A549 (cell line): ENCODE measurements at regions not wholly inside any gene's neighbourhood (a gene's known extent, or its start where the extent isn't known, plus 50 kb on each side); places are given as distances from the start of the nearest gene placed in this dataset.

Source experiments
- BHLHE40 ChIP-seq: IDR thresholded peaks from 2 replicates; pipeline ENCODE4 v1.6.1; 2012; ENCODE audit warnings: low read depth, low read length, inconsistent platforms
- EP300 ChIP-seq, 2 experiments: fragments of >200 bp; sonication (Bioruptor Twin); formaldehyde crosslinking; IDR thresholded peaks; 2 replicates in 1 of 2; 3 replicates in 1 of 2; pipeline ENCODE4 v1.6.1; 2016 to 2017
- ESRRA ChIP-seq: fragments of 150-350 bp; IDR thresholded peaks from 2 replicates; pipeline ENCODE4 v1.6.1; 2014; ENCODE audit warnings: mild to moderate bottlenecking, low read length, borderline replicate concordance
- FOSB ChIP-seq: fragments of 250-450 bp; sonication (Bioruptor Pico); IDR thresholded peaks from 2 replicates; pipeline ENCODE4 v1.5.0; 2020; ENCODE audit warnings: mild to moderate bottlenecking, moderate library complexity
- MAFK ChIP-seq: fragments of 450-650 bp; IDR thresholded peaks from 2 replicates; pipeline ENCODE4 v1.6.1; 2014; ENCODE audit not compliant: partially characterized antibody
- MYC ChIP-seq: IDR thresholded peaks from 2 replicates; pipeline ENCODE4 v1.6.1; 2012; ENCODE audit warnings: mild to moderate bottlenecking, inconsistent platforms, low read length, improper control_type of control experiment, borderline replicate concordance
- NR3C1 ChIP-seq: fragments of >200 bp; sonication (Bioruptor Twin); formaldehyde crosslinking; IDR thresholded peaks from 3 replicates; pipeline ENCODE4 v1.6.1; 2017
- POLR2A ChIP-seq: IDR thresholded peaks from 2 replicates; pipeline ENCODE4 v1.6.1; 2012; ENCODE audit warnings: mild to moderate bottlenecking, low read length
- POLR2AphosphoS2 ChIP-seq: conservative IDR thresholded peaks from 2 replicates; pipeline ENCODE4 v1.6.1; 2012; ENCODE audit warnings: low read length, improper control_type of control experiment, inconsistent platforms
- TF ChIP-seq, protein P1 (sequence below): fragments of 200-600 bp; sonication (generic); IDR thresholded peaks from 2 replicates; pipeline ENCODE4 v1.6.1; 2016; ENCODE audit warnings: antibody characterized with exemption, mild to moderate bottlenecking, moderate library complexity
- TF ChIP-seq, protein P2 (sequence below): fragments of >200 bp; sonication (Bioruptor Twin); formaldehyde crosslinking; IDR thresholded peaks from 3 replicates; pipeline ENCODE4 v1.5.1; 2016
- TF ChIP-seq, protein P3 (sequence below): IDR thresholded peaks from 2 replicates; pipeline ENCODE4 v1.6.1; 2012
- TF ChIP-seq, protein P4 (sequence below): IDR thresholded peaks from 2 replicates; pipeline ENCODE4 v1.6.1; 2012

DNA sequence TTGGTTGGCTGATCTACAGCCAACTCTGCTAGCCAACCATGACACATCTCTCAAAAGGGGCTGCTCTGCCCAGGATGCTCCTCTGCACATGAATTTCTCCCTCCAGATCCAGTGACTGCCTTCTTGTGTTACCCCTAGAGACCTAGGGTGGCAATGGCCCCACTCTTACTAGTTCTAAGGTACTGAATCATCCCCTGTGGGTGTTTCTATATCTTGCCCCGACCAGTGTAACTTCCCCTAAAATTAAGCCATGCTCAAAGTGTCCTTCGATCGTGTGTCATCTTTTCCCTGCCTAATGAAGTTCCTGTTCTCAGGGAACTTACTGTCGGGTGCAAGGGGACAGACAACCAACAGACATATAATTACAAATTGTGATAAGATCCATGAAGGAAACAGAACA lies 113.3 kb downstream of the FAM76B start:
- TF ChIP-seq FOSB: no peak
- TF ChIP-seq, protein P1, sequence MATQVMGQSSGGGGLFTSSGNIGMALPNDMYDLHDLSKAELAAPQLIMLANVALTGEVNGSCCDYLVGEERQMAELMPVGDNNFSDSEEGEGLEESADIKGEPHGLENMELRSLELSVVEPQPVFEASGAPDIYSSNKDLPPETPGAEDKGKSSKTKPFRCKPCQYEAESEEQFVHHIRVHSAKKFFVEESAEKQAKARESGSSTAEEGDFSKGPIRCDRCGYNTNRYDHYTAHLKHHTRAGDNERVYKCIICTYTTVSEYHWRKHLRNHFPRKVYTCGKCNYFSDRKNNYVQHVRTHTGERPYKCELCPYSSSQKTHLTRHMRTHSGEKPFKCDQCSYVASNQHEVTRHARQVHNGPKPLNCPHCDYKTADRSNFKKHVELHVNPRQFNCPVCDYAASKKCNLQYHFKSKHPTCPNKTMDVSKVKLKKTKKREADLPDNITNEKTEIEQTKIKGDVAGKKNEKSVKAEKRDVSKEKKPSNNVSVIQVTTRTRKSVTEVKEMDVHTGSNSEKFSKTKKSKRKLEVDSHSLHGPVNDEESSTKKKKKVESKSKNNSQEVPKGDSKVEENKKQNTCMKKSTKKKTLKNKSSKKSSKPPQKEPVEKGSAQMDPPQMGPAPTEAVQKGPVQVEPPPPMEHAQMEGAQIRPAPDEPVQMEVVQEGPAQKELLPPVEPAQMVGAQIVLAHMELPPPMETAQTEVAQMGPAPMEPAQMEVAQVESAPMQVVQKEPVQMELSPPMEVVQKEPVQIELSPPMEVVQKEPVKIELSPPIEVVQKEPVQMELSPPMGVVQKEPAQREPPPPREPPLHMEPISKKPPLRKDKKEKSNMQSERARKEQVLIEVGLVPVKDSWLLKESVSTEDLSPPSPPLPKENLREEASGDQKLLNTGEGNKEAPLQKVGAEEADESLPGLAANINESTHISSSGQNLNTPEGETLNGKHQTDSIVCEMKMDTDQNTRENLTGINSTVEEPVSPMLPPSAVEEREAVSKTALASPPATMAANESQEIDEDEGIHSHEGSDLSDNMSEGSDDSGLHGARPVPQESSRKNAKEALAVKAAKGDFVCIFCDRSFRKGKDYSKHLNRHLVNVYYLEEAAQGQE: no peak
- TF ChIP-seq, protein P2, sequence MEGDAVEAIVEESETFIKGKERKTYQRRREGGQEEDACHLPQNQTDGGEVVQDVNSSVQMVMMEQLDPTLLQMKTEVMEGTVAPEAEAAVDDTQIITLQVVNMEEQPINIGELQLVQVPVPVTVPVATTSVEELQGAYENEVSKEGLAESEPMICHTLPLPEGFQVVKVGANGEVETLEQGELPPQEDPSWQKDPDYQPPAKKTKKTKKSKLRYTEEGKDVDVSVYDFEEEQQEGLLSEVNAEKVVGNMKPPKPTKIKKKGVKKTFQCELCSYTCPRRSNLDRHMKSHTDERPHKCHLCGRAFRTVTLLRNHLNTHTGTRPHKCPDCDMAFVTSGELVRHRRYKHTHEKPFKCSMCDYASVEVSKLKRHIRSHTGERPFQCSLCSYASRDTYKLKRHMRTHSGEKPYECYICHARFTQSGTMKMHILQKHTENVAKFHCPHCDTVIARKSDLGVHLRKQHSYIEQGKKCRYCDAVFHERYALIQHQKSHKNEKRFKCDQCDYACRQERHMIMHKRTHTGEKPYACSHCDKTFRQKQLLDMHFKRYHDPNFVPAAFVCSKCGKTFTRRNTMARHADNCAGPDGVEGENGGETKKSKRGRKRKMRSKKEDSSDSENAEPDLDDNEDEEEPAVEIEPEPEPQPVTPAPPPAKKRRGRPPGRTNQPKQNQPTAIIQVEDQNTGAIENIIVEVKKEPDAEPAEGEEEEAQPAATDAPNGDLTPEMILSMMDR: no peak
- TF ChIP-seq, protein P3, sequence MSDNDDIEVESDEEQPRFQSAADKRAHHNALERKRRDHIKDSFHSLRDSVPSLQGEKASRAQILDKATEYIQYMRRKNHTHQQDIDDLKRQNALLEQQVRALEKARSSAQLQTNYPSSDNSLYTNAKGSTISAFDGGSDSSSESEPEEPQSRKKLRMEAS: no peak
- no peak for TF ChIP-seq POLR2A
- no peak for TF ChIP-seq EP300 (IDR thresholded peaks at IDR 0.05)
- TF ChIP-seq MYC: no peak
- TF ChIP-seq MAFK: no peak
- TF ChIP-seq BHLHE40: no peak
- no peak for TF ChIP-seq NR3C1
- TF ChIP-seq POLR2AphosphoS2: no peak
- TF ChIP-seq ESRRA: no peak
- TF ChIP-seq, protein P4, sequence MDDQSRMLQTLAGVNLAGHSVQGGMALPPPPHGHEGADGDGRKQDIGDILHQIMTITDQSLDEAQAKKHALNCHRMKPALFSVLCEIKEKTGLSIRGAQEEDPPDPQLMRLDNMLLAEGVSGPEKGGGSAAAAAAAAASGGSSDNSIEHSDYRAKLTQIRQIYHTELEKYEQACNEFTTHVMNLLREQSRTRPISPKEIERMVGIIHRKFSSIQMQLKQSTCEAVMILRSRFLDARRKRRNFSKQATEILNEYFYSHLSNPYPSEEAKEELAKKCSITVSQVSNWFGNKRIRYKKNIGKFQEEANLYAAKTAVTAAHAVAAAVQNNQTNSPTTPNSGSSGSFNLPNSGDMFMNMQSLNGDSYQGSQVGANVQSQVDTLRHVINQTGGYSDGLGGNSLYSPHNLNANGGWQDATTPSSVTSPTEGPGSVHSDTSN: no peak
